ENCODE measurements at regions not wholly inside any gene's neighbourhood (a gene's known extent, or its start where the extent isn't known, plus 50 kb on each side); places are given as distances from the start of the nearest gene placed in this dataset.

DNA sequence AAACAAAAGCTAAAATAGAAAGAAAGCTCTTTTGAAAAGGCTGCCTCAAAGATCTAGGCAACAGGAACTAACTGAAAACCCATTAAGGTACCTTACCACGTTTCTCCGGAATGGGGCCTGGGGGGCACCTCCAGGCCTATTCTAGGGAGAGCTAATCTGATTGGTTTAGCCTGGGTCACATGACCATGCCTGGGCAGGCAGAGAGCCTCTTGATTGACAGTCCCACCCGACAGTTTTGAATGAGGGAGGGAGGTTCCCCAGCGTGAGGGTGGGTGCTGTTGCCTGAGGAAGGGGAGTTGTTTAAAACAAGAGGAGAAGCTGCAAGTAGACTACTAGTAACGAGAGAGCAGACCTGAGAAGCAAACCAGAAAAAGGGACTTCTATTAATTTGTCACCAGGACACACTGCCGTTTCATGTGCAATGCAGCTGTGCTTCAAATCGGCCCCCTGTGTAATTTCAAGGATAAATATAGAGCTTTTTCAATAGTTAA lies 143.4 kb upstream of the HS3ST2 start:
- H3K79me1 ChIP-seq (ENCODE audit: low read length), result no peaks in the 10 kb centered on the region
- H3K4me3 ChIP-seq (ENCODE audit: low read depth, low read length), result no peak overlapping the region
- no peaks in the 10 kb centered on the region for H3K79me2 ChIP-seq (ENCODE audit: control insufficient read depth, insufficient read depth, low read length, poor library complexity)
- no peak overlapping the region for H3K23ac ChIP-seq (ENCODE audit: low read length)
- no peak overlapping the region for H2BK5ac ChIP-seq (ENCODE audit: low read depth, low read length, poor library complexity)
- DNase-seq, result no peak
- no peak overlapping the region for H2AK5ac ChIP-seq (ENCODE audit: low read length)
- H3K14ac ChIP-seq (ENCODE audit: low read length), result no peak overlapping the region
- no peak overlapping the region for H2BK12ac ChIP-seq (ENCODE audit: low read length)
- no peak overlapping the region for H2AFZ ChIP-seq (ENCODE audit: insufficient read depth, low read length, poor library complexity)
- H3K4ac ChIP-seq (ENCODE audit: low read depth, low read length), result no peak overlapping the region
- no peak overlapping the region for H2BK120ac ChIP-seq (ENCODE audit: insufficient read depth, low read length, poor library complexity)
- H3K36me3 ChIP-seq (ENCODE audit: control insufficient read depth in 1 of 2, insufficient read depth in 2 of 2, low read length in 2 of 2), result no peaks in the 10 kb centered on the region
- no peak overlapping the region for H3K27ac ChIP-seq (ENCODE audit: low read depth, low read length)
- H4K8ac ChIP-seq (ENCODE audit: low read depth, low read length), result no peak overlapping the region
- no peak overlapping the region for H4K12ac ChIP-seq (ENCODE audit: low read depth, low read length)
- whole genome bisulfite sequencing (ENCODE audit: extremely low coverage, insufficient coverage, insufficient read length), result no CpG with 5 or more reads among the region's 7 CpGs
- H3K4me2 ChIP-seq (ENCODE audit: low read length), result no peak overlapping the region
- H3K4me1 ChIP-seq (ENCODE audit: control insufficient read depth in 1 of 2, insufficient read depth in 2 of 2, low read length in 2 of 2), result peaks cover 0 to 3% of the 10 kb centered on the region in 2 experiments
- no peaks in the 10 kb centered on the region for H3K27me3 ChIP-seq (ENCODE audit: insufficient read depth, low read length)
- H3K9me3 ChIP-seq (ENCODE audit: insufficient read depth, low read depth, low read length), result no peaks in the 10 kb centered on the region
- no peak overlapping the region for H3K9ac ChIP-seq (ENCODE audit: low read length)
- no peak overlapping the region for H4K91ac ChIP-seq (ENCODE audit: low read depth, low read length)
- H3K18ac ChIP-seq (ENCODE audit: low read length), result no peak overlapping the region

DNA sequence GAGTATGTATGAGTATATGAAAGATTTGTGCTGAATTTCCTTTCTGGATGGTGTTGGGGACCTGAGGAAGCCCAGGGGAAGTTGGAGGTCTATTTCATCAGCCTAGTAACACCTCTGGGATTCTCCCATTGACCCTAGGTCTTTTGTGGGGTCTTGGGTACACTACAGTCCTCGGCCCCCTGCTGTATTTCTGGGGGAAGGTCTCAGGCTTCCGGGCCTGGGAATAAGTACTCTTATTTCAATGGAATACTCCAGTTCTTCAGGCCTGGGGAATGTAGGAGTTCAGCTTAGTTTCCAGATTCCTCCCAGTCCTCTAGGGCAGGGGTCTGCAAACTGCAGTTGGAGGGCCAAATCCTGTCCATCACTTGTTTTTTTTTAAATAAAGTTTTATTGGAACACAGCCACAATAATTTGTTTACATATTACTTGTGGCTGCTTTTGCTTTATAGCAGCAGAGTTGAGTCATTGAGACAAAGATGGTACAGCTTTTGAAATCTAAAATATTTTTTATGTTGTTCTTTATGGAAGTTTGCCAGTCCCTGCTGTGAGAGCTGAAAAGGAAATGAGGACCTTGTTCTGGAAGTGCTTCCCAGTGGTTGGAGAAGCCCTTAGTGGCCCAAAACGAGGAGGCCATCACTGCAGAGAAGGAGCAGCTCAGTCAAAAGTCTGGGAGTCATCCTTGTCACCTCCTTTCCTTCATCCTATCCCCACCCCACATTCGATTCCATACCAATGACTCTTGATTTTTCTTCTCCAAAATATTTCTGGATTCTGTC lies 142.5 kb upstream of the HS3ST2 start:
- Histone ChIP-seq H3K14ac (ENCODE audit: low read length) (no peak overlapping the region), H3K36me3 (ENCODE audit: control insufficient read depth in 1 of 2, insufficient read depth in 2 of 2, low read length in 2 of 2) (no peaks in the 10 kb centered on the region), H2BK12ac (ENCODE audit: low read length) (no peak overlapping the region), H2AK5ac (ENCODE audit: low read length) (no peak overlapping the region), H3K9ac (ENCODE audit: low read length) (no peak overlapping the region), H4K8ac (ENCODE audit: low read depth, low read length) (no peak overlapping the region), H2AFZ (ENCODE audit: insufficient read depth, low read length, poor library complexity) (no peak overlapping the region), H3K4me3 (ENCODE audit: low read depth, low read length) (no peak overlapping the region), H3K23ac (ENCODE audit: low read length) (no peak overlapping the region), H3K18ac (ENCODE audit: low read length) (no peak overlapping the region), H2BK120ac (ENCODE audit: insufficient read depth, low read length, poor library complexity) (no peak overlapping the region), H2BK5ac (ENCODE audit: low read depth, low read length, poor library complexity) (no peak overlapping the region), H3K27me3 (ENCODE audit: insufficient read depth, low read length) (no peaks in the 10 kb centered on the region), H4K91ac (ENCODE audit: low read depth, low read length) (no peak overlapping the region), H3K9me3 (ENCODE audit: insufficient read depth, low read depth, low read length) (no peaks in the 10 kb centered on the region), H3K79me1 (ENCODE audit: low read length) (no peaks in the 10 kb centered on the region), H3K4ac (ENCODE audit: low read depth, low read length) (no peak overlapping the region), H3K27ac (ENCODE audit: low read depth, low read length) (no peak overlapping the region), H3K79me2 (ENCODE audit: control insufficient read depth, insufficient read depth, low read length, poor library complexity) (no peaks in the 10 kb centered on the region), H4K12ac (ENCODE audit: low read depth, low read length) (no peak overlapping the region), H3K4me2 (ENCODE audit: low read length) (no peak overlapping the region), H3K4me1 (ENCODE audit: control insufficient read depth in 1 of 2, insufficient read depth in 2 of 2, low read length in 2 of 2) (peaks cover 0 to 3% of the 10 kb centered on the region in 2 experiments)
- WGBS (ENCODE audit: extremely low coverage, insufficient coverage, insufficient read length), result 100% methylated on average over 1 of the region's 4 CpGs
- no peak for DNase-seq

DNA sequence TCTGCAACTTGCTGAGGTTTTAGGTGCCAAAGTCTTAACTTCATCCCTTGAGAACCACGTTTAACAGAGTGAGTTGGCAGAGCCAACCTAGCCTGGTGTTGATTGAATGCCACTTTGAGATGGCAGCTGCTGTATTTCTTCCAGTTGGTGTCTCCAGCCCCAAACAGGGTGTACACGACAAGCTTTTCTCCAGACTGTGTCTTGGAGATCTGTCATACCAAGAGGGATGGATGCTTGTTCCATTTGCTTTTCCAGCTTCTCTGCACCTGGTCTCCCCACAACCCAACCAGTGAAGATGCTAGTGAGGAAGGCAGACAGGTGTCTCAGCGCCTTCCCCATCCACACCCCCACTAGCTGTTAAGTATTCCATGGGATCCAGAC lies 141.1 kb upstream of the HS3ST2 start:
- no peak overlapping the region for H2AK5ac ChIP-seq (ENCODE audit: low read length)
- H2BK12ac ChIP-seq (ENCODE audit: low read length), result no peak overlapping the region
- no peak overlapping the region for H3K4me3 ChIP-seq (ENCODE audit: low read depth, low read length)
- H3K4ac ChIP-seq (ENCODE audit: low read depth, low read length), result no peak overlapping the region
- peaks cover 0 to 3% of the 10 kb centered on the region in 2 experiments for H3K4me1 ChIP-seq (ENCODE audit: control insufficient read depth in 1 of 2, insufficient read depth in 2 of 2, low read length in 2 of 2)
- no CpG with 5 or more reads among the region's 3 CpGs for WGBS (ENCODE audit: extremely low coverage, insufficient coverage, insufficient read length)
- no peaks in the 10 kb centered on the region for H3K27me3 ChIP-seq (ENCODE audit: insufficient read depth, low read length)
- no peak for DNase-seq
- H3K79me1 ChIP-seq (ENCODE audit: low read length), result no peaks in the 10 kb centered on the region
- no peak overlapping the region for H2AFZ ChIP-seq (ENCODE audit: insufficient read depth, low read length, poor library complexity)
- no peak overlapping the region for H4K8ac ChIP-seq (ENCODE audit: low read depth, low read length)
- no peak overlapping the region for H3K14ac ChIP-seq (ENCODE audit: low read length)
- H3K27ac ChIP-seq (ENCODE audit: low read depth, low read length), result no peak overlapping the region
- no peak overlapping the region for H3K18ac ChIP-seq (ENCODE audit: low read length)
- no peak overlapping the region for H4K91ac ChIP-seq (ENCODE audit: low read depth, low read length)
- no peak overlapping the region for H4K12ac ChIP-seq (ENCODE audit: low read depth, low read length)
- no peak overlapping the region for H3K23ac ChIP-seq (ENCODE audit: low read length)
- H2BK120ac ChIP-seq (ENCODE audit: insufficient read depth, low read length, poor library complexity), result no peak overlapping the region
- no peak overlapping the region for H3K9ac ChIP-seq (ENCODE audit: low read length)
- H3K36me3 ChIP-seq (ENCODE audit: control insufficient read depth in 1 of 2, insufficient read depth in 2 of 2, low read length in 2 of 2), result no peaks in the 10 kb centered on the region
- peaks cover 3% of the 10 kb centered on the region for H3K9me3 ChIP-seq (ENCODE audit: insufficient read depth, low read depth, low read length)
- H3K79me2 ChIP-seq (ENCODE audit: control insufficient read depth, insufficient read depth, low read length, poor library complexity), result no peaks in the 10 kb centered on the region
- no peak overlapping the region for H2BK5ac ChIP-seq (ENCODE audit: low read depth, low read length, poor library complexity)
- H3K4me2 ChIP-seq (ENCODE audit: low read length), result no peak overlapping the region

DNA sequence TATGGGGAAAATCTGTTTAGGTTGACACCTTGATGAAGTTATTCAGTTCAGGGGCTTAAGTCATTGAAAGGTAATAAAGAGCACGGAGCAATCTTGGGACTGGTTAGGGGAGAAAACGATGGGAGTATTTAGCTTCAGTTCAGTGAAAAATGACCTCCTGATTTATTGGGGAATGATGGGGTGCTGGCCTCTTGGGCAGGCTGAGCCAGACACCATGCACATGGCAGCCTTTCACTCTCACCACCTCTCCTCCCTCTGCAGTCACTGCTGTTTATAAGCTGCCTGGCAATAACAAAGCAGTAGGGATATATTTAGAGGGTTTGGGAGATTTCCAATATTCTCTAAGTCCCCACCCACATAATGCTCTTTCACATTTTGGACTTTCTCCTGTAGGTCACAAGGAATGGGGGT lies 140.5 kb upstream of the HS3ST2 start:
- Histone ChIP-seq H3K27me3 (ENCODE audit: insufficient read depth, low read length) (no peaks in the 10 kb centered on the region), H3K36me3 (ENCODE audit: control insufficient read depth in 1 of 2, insufficient read depth in 2 of 2, low read length in 2 of 2) (no peaks in the 10 kb centered on the region), H3K18ac (ENCODE audit: low read length) (no peak overlapping the region), H2BK12ac (ENCODE audit: low read length) (no peak overlapping the region), H4K12ac (ENCODE audit: low read depth, low read length) (no peak overlapping the region), H3K79me2 (ENCODE audit: control insufficient read depth, insufficient read depth, low read length, poor library complexity) (no peaks in the 10 kb centered on the region), H3K4me2 (ENCODE audit: low read length) (no peak overlapping the region), H3K27ac (ENCODE audit: low read depth, low read length) (no peak overlapping the region), H3K9ac (ENCODE audit: low read length) (no peak overlapping the region), H3K4me3 (ENCODE audit: low read depth, low read length) (no peak overlapping the region), H2AFZ (ENCODE audit: insufficient read depth, low read length, poor library complexity) (no peak overlapping the region), H3K4ac (ENCODE audit: low read depth, low read length) (no peak overlapping the region), H3K9me3 (ENCODE audit: insufficient read depth, low read depth, low read length) (peaks cover 3% of the 10 kb centered on the region), H3K14ac (ENCODE audit: low read length) (no peak overlapping the region), H3K4me1 (ENCODE audit: control insufficient read depth in 1 of 2, insufficient read depth in 2 of 2, low read length in 2 of 2) (peaks cover 0 to 3% of the 10 kb centered on the region in 2 experiments), H2BK120ac (ENCODE audit: insufficient read depth, low read length, poor library complexity) (no peak overlapping the region), H3K79me1 (ENCODE audit: low read length) (no peaks in the 10 kb centered on the region), H3K23ac (ENCODE audit: low read length) (no peak overlapping the region), H4K91ac (ENCODE audit: low read depth, low read length) (no peak overlapping the region), H4K8ac (ENCODE audit: low read depth, low read length) (no peak overlapping the region), H2AK5ac (ENCODE audit: low read length) (no peak overlapping the region), H2BK5ac (ENCODE audit: low read depth, low read length, poor library complexity) (no peak overlapping the region)
- WGBS (ENCODE audit: extremely low coverage, insufficient coverage, insufficient read length), result no CpG with 5 or more reads among the region's 2 CpGs
- DNase-seq, result no peak
